ENCODE measurements at regions not wholly inside any gene's neighbourhood (a gene's known extent, or its start where the extent isn't known, plus 50 kb on each side); places are given as distances from the start of the nearest gene placed in this dataset.

DNA sequence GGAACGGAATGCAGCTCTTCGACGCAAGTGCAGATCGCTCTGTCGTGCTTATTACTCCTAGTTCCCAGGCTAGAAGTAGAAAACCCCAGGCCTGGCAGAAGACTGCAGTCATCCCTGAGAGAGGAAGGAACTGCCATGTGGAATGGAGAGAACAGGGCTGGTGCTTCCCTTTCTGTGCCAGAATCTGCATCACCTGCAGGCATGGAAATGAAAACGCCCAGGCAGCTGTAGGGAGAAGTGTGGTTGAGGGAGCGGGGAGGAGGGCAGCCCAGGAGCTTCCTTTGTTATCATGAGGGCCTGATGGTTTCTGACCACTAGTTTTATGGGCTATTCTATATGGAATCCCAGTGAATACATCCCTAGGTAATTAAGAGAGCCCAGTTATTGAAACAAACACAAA is 79.4 kb upstream of the SMIM21 start:
- H3K27ac ChIP-seq: no peak overlapping the region
- no peak for DNase-seq (ENCODE audit: low spot score in 2 of 2)
- 87% methylated on average over 7 of the region's 7 CpGs for WGBS
- H3K9me3 ChIP-seq: no peaks in the 10 kb centered on the region
- TF ChIP-seq POLR2AphosphoS5 (IDR thresholded peaks at IDR 0.05): no peak
- no peak for TF ChIP-seq POLR2A (IDR thresholded peaks at IDR 0.05)
- TF ChIP-seq, protein P1, sequence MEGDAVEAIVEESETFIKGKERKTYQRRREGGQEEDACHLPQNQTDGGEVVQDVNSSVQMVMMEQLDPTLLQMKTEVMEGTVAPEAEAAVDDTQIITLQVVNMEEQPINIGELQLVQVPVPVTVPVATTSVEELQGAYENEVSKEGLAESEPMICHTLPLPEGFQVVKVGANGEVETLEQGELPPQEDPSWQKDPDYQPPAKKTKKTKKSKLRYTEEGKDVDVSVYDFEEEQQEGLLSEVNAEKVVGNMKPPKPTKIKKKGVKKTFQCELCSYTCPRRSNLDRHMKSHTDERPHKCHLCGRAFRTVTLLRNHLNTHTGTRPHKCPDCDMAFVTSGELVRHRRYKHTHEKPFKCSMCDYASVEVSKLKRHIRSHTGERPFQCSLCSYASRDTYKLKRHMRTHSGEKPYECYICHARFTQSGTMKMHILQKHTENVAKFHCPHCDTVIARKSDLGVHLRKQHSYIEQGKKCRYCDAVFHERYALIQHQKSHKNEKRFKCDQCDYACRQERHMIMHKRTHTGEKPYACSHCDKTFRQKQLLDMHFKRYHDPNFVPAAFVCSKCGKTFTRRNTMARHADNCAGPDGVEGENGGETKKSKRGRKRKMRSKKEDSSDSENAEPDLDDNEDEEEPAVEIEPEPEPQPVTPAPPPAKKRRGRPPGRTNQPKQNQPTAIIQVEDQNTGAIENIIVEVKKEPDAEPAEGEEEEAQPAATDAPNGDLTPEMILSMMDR (IDR thresholded peaks at IDR 0.05): no peak
- no peak for TF ChIP-seq EP300 (IDR thresholded peaks at IDR 0.05)
- H3K4me3 ChIP-seq: no peak overlapping the region
- no peaks in the 10 kb centered on the region for H3K36me3 ChIP-seq
- no peaks in the 10 kb centered on the region for H3K27me3 ChIP-seq
- H3K4me1 ChIP-seq: no peaks in the 10 kb centered on the region

DNA sequence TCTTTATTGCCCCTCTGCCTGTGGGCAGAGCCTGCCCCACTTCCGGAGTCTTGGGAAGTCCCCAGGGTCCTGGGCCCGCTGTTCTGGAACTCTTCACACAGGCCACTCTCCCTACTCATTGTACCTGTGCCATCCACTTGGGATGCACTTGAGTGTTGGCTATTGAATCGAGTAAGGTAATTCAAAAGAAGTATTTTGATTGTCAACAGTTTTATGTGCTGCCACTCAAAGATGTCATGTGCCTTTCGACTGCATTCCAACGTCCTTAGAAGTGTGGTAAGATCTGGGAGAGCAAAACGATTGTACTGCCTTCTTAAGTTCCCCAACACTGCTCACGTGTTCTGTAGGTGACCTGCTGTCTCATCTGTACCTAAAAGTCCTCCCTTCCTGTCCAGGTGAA is 77.0 kb upstream of the SMIM21 start:
- Histone ChIP-seq H3K4me1 (no peaks in the 10 kb centered on the region), H3K9me3 (no peaks in the 10 kb centered on the region), H3K27ac (no peak overlapping the region), H3K36me3 (no peaks in the 10 kb centered on the region), H3K27me3 (no peaks in the 10 kb centered on the region), H3K4me3 (no peak overlapping the region)
- DNase-seq (ENCODE audit: low spot score in 2 of 2): no peak
- WGBS: 74% methylated on average over 7 of the region's 7 CpGs
- TF ChIP-seq POLR2AphosphoS5 (IDR thresholded peaks at IDR 0.05): no peak
- TF ChIP-seq EP300 (IDR thresholded peaks at IDR 0.05): no peak
- TF ChIP-seq, protein P1 (IDR thresholded peaks at IDR 0.05): no peak
- no peak for TF ChIP-seq POLR2A (IDR thresholded peaks at IDR 0.05)

DNA sequence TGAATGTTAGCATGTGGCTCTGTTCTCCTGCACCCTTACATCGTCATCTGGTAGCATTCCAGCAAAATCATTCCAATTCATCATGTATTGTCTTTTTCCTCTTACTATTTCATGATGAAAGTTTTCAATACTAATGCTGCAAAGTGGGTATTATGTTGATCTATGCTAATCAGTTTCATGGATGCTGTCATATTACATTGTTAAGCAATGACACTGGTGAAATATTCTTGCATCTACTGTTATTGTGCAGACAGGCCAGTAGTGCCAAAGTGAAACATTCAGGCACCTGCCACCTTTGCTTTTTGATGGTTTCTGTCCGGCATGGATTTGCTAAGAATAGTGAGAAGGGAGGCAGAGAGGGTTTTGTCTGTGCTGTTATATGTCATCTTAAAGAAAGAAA is 76.1 kb upstream of the SMIM21 start:
- WGBS: 78% methylated on average over 2 of the region's 2 CpGs
- H3K4me1 ChIP-seq: no peaks in the 10 kb centered on the region
- no peaks in the 10 kb centered on the region for H3K27me3 ChIP-seq
- H3K36me3 ChIP-seq: no peaks in the 10 kb centered on the region
- H3K9me3 ChIP-seq: no peaks in the 10 kb centered on the region
- TF ChIP-seq, protein P1 (IDR thresholded peaks at IDR 0.05): no peak
- TF ChIP-seq EP300 (IDR thresholded peaks at IDR 0.05): no peak
- TF ChIP-seq POLR2A (IDR thresholded peaks at IDR 0.05): no peak
- no peak for TF ChIP-seq POLR2AphosphoS5 (IDR thresholded peaks at IDR 0.05)
- H3K27ac ChIP-seq: no peak overlapping the region
- H3K4me3 ChIP-seq: no peak overlapping the region
- no peak for DNase-seq (ENCODE audit: low spot score in 2 of 2)

DNA sequence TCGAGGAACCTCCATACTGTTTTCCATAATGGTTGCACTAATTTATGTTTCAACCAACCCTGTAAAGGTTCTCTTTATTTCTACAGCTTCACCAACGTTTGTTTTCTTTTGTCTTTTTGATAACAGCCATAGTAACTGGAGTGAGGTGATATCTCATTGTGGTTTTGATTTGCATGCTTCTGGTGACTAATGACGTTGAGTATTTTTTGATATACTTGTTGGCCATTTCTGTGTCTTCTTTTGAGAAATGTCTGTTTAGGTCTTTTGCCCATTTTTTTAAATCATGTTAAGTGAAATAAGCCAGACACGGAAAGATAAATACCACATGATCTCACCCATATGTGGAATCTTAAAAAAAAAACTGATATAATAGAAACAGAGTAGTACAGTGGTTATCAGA is 74.8 kb upstream of the SMIM21 start:
- Histone ChIP-seq H3K27me3 (no peaks in the 10 kb centered on the region), H3K4me1 (no peaks in the 10 kb centered on the region), H3K4me3 (no peak overlapping the region), H3K9me3 (no peaks in the 10 kb centered on the region), H3K27ac (no peak overlapping the region), H3K36me3 (no peaks in the 10 kb centered on the region)
- TF ChIP-seq POLR2A (IDR thresholded peaks at IDR 0.05) (no peak), EP300 (IDR thresholded peaks at IDR 0.05) (no peak), POLR2AphosphoS5 (IDR thresholded peaks at IDR 0.05) (no peak)
- TF ChIP-seq, protein P1 (IDR thresholded peaks at IDR 0.05): no peak
- 76% methylated on average over 4 of the region's 4 CpGs for WGBS
- DNase-seq (ENCODE audit: low spot score in 2 of 2): no peak

DNA sequence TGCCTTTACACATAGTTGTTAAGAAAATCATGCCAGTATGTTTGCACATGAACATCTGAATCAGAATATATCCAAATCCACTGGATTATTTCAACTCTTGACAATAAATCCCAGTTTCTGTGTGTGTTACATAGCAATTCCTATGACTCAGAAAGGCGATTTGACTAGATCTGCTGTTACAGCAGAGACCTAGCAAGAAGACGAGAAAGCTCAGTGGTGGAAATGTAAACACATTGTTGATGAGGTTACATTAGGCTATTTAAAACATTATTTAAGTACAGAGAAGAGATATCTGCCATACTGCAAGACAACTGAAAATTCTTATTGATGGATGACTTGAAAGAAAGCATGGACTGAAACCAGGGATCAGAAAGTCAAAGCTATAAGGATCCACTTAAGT is 73.0 kb upstream of the SMIM21 start:
- Histone ChIP-seq H3K9me3 (no peaks in the 10 kb centered on the region), H3K4me1 (no peaks in the 10 kb centered on the region), H3K27me3 (no peaks in the 10 kb centered on the region), H3K27ac (no peak overlapping the region), H3K4me3 (no peak overlapping the region), H3K36me3 (no peaks in the 10 kb centered on the region)
- 85% methylated on average over 2 of the region's 2 CpGs for WGBS
- no peak for DNase-seq (ENCODE audit: low spot score in 2 of 2)
- no peak for TF ChIP-seq POLR2AphosphoS5 (IDR thresholded peaks at IDR 0.05)
- TF ChIP-seq, protein P1 (IDR thresholded peaks at IDR 0.05): no peak
- no peak for TF ChIP-seq POLR2A (IDR thresholded peaks at IDR 0.05)
- no peak for TF ChIP-seq EP300 (IDR thresholded peaks at IDR 0.05)

All from suprapubic skin (tissue), 4 donors.